ENCODE measurements at regions not wholly inside any gene's neighbourhood (a gene's known extent, or its start where the extent isn't known, plus 50 kb on each side); places are given as distances from the start of the nearest gene placed in this dataset.
"Not testable (repeated sequence)": the region's sequence is repeated elsewhere in the genome, so short reads cannot be mapped to it uniquely, and the experiment has no call there.

GRCh38 chr22:15778366-15778765, 88.5 kb downstream of the POTEH start:
- not testable (repeated sequence) for TF ChIP-seq CTCF, POLR2A (IDR thresholded peaks at IDR 0.05)
